Fibroblast of mammary gland (primary cell): ENCODE measurements at regions not wholly inside any gene's neighbourhood (a gene's known extent, or its start where the extent isn't known, plus 50 kb on each side); places are given as distances from the start of the nearest gene placed in this dataset.

Source experiments
- DNase-seq: peaks from one replicate; pipeline ENCODE4 v3.0.0-alpha.2; 2010; ENCODE audit warnings: low read depth
- H3K4me3 ChIP-seq: 2 replicates; pipeline ENCODE4 v1.5.1; 2011; ENCODE audit warnings: low read depth, mild to moderate bottlenecking, low read length, moderate library complexity; ENCODE audit not compliant: control insufficient read depth
- TF ChIP-seq, protein P1 (sequence below): conservative IDR thresholded peaks from 2 replicates; pipeline ENCODE4 v1.5.1; 2011; ENCODE audit warnings: low read depth, low read length, inconsistent platforms; ENCODE audit not compliant: control insufficient read depth, insufficient read depth

DNA sequence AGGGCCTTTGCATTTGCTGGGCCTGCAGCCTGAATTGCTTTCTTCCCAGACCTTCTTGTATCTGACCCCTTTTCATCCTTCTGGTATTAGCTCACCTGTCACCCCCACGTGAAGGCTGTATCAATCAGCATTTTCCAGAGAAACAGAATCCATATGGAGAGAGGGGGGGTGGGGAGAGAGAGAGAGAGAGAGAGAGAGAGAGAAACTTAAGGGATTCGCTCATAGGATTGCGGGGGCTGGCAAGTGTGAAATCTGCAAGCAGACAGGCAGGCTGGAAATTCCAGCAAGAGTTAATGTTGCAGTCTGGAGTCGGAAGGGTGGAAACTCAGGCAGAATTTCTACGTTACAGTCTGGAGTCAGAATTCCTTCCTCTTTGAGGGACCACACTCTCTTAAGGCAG, 410.7 kb upstream of the SULF2 start:
- no peak overlapping the region for H3K4me3 ChIP-seq
- TF ChIP-seq, protein P1, sequence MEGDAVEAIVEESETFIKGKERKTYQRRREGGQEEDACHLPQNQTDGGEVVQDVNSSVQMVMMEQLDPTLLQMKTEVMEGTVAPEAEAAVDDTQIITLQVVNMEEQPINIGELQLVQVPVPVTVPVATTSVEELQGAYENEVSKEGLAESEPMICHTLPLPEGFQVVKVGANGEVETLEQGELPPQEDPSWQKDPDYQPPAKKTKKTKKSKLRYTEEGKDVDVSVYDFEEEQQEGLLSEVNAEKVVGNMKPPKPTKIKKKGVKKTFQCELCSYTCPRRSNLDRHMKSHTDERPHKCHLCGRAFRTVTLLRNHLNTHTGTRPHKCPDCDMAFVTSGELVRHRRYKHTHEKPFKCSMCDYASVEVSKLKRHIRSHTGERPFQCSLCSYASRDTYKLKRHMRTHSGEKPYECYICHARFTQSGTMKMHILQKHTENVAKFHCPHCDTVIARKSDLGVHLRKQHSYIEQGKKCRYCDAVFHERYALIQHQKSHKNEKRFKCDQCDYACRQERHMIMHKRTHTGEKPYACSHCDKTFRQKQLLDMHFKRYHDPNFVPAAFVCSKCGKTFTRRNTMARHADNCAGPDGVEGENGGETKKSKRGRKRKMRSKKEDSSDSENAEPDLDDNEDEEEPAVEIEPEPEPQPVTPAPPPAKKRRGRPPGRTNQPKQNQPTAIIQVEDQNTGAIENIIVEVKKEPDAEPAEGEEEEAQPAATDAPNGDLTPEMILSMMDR: no peak
- no peak for DNase-seq

DNA sequence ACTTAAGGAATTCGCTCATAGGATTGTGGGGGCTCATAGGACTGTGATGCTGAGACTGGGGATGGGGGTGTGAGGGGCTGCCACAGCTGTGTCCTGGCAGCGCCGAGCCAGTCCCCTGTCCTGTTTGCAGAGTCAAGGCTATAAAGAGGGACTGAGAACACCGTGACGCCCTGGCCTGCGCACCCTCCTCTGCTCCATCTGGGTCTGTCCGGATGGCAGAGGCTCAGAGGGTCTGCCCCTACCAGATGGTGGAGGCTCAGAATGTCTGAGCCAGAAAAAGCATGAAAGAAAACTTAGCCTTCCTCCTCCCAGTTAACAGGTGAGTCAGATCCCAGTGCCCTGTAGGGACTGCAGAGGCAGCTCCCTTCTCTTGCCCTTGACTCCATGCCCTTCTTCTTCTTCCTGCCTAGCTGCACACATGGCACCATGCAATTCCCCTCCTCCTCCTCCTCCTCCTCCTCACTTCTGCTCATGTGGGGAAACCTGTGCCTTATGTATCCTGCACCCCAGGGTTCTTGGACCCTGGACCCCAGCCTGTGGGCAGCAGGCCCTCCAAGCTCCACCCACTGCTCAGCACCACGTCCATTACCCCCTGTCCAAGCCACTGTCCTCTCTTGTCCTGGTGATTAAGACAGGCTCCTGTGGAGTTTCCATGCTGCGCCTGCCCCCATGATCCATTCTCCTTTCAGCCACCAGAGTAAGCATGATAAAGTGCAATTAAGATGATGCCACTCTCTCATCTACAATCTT, 410.0 kb upstream of the SULF2 start:
- no peak for DNase-seq
- H3K4me3 ChIP-seq: no peak overlapping the region

DNA sequence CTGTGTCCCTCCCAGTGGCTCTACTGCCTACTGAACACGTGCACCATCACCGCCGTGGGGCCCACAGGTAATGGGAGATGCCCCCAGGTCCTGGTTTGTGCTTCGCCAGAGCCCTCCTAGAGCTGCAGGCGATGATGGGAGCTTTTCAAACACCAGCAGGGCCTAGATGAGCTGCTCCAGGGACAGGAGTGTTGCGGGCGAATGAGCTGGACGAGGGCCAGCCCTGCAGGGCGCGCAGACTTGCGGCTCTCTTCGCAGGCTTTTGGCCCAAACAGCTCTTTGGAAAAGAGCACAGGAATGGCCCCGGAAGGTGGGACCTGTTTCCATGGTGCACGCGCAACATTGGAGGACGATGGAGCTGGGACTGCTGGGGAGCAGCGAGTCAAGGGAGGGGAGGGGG, 409.3 kb upstream of the SULF2 start:
- H3K4me3 ChIP-seq: no peak overlapping the region
- DNase-seq: no peak
- TF ChIP-seq, protein P1: no peak

More for the DNA sequence above, 410.0 kb upstream of the SULF2 start:
- TF ChIP-seq, protein P1: no peak

DNA sequence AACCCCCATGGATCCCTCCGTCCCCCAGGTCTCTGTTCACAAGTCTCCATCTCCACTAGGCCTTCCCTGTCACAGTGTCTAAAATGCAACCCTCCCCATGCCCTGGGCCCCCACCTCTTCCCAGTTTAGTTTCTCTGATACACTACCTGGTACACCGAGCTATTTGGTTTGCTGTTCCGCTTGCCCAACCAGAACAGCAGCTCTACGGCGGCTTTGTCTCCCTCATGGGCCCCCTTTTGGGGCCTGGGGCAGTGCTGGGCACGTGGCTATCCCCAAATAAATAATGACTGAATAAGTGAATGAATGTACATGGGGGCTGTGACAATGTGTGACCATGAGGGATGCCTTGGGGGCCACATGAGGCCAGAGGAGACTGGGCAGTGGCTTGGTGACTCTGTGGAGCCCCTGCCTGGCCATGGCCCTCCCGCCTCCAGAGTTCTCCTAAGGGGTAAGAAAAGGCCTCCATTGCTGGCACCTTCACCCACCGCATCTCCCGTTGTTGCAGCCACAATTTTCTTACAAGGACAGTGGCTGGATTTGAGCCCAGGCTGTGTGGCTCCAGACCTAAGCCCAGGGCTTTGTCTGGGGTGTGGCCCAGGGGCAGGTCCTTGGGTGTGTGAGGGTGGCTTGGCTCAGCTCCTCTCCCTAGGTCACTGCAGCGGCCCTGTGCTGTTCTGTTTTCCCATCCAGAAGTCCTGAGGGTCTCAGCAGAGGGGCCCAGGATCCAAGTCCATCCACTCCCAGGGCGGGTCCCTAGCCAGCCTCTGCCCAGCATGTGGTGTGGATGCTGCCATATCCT, 408.5 kb upstream of the SULF2 start:
- H3K4me3 ChIP-seq: no peak overlapping the region
- TF ChIP-seq, protein P1: no peak
- DNase-seq: no peak

DNA sequence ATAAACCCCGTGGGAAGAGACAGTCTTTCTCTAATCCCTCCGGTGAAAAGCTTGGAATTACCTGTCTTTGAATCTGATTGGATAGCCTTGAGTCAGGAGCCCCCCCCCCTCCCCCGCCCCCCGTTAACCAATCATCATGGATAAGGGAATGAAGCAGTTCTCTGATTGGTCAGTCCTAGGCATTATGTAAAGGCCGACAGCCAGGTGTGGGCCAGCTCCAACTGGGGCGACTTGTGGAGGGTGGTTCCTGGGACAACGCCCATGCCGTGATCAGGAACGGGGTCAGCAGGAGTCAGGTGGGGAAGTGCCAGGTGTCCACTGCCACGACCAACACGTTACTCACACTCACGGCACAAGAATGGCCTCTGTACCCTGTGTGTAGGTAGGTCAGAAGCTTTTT, 406.8 kb upstream of the SULF2 start:
- TF ChIP-seq, protein P1: no peak
- H3K4me3 ChIP-seq: no peak overlapping the region
- DNase-seq: no peak

DNA sequence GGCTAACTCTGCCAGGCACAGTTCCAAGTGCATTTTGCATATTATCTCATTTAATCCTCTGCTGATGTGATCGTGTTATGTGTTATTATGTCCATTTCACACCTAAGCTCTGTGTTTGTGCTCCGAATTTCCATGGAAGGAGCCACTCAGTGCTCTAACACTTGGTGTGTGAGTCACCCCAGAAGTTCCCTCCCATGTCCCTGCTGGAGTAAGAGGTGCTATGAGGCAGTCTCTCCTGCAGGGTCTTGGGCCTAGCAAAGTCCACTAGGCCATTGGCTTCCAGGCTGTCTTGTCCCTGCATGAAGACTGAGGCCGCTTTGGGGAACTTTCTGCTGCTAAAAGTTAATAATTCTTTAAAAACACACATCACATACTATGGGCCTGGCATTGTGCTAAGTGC, 405.9 kb upstream of the SULF2 start:
- TF ChIP-seq, protein P1: no peak
- H3K4me3 ChIP-seq: no peak overlapping the region
- DNase-seq: peak; percentile 6

DNA sequence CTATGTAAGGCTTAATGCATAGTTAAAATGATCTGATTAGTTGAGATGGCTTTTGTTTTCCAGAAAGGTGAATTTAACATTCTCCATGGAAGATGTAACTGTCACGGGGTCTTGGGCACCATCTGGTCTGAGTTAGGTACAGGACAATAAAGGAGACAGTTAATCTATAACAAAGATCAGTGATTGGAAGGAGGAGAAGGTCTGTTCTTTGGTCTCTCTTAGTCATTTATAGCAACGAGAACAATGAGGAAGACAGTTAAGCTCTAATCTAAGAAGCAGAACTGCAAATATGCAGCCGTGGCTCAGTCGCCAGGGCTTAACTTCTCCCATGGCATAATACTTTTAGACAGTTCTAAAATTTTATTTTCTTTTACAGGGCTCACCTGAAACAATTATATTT, 405.5 kb upstream of the SULF2 start:
- TF ChIP-seq, protein P1: no peak
- H3K4me3 ChIP-seq: no peak overlapping the region
- DNase-seq: no peak
